ENCODE measurements at regions not wholly inside any gene's neighbourhood (a gene's known extent, or its start where the extent isn't known, plus 50 kb on each side); places are given as distances from the start of the nearest gene placed in this dataset.

DNA sequence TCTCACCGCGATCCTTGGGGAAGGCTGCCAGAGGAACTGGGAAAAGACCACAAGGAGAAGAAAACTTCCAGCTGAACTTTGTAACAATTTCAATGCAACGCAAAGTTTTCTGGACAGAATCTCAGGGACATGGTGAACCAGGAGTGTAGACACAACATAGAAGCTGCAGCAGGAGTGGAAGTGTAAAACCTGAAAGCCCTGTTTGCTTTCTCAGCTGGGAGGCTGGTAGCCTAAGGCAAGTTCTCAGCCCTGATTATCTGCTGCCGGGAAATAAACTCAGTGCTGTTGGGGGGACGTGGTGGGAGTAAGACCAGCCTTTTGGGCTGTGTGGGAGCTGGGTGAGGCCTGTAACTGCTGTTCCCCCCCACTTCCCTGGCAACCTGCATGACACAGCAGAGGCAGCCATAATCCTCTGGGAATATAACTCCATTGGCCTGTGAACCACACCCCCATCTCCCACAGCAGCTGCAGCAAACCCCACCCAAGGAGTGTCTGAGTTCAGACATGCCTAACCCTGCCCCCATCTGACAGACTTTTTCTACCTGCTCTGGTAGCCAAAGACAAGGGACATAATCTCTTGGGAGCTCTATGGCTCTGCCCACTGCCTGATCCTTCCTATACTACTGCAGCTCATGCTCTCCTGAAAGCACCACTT, 106.7 kb downstream of the ZNF621 start:
- DNase-seq (no peak), ATAC-seq (ENCODE audit: insufficient read depth, low FRiP score) (no peak)
- Histone ChIP-seq H3K4me3 (no peak overlapping the region), H3K9me3 (ENCODE audit: control insufficient read depth in 4 of 4, insufficient read depth in 3 of 4, low read length in 3 of 4) (peaks cover 0 to 10% (median 8%) of the 10 kb centered on the region in 4 donors), H3K9ac (ENCODE audit: insufficient read depth in 1 of 2, low read length in 2 of 2) (no peak overlapping the region), H3K27me3 (ENCODE audit: control insufficient read depth in 3 of 3, insufficient read depth in 3 of 3, low read length in 2 of 3) (no peaks in the 10 kb centered on the region), H3K4me1 (ENCODE audit: control insufficient read depth in 5 of 5, insufficient read depth in 5 of 5, low read length in 5 of 5) (no peaks in the 10 kb centered on the region), H3K36me3 (ENCODE audit: control insufficient read depth in 4 of 4, insufficient read depth in 4 of 4, low read length in 4 of 4) (no peaks in the 10 kb centered on the region), H3K27ac (ENCODE audit: low read depth in 1 of 2, low read length in 1 of 2) (no peak overlapping the region)
- TF ChIP-seq, protein P1, sequence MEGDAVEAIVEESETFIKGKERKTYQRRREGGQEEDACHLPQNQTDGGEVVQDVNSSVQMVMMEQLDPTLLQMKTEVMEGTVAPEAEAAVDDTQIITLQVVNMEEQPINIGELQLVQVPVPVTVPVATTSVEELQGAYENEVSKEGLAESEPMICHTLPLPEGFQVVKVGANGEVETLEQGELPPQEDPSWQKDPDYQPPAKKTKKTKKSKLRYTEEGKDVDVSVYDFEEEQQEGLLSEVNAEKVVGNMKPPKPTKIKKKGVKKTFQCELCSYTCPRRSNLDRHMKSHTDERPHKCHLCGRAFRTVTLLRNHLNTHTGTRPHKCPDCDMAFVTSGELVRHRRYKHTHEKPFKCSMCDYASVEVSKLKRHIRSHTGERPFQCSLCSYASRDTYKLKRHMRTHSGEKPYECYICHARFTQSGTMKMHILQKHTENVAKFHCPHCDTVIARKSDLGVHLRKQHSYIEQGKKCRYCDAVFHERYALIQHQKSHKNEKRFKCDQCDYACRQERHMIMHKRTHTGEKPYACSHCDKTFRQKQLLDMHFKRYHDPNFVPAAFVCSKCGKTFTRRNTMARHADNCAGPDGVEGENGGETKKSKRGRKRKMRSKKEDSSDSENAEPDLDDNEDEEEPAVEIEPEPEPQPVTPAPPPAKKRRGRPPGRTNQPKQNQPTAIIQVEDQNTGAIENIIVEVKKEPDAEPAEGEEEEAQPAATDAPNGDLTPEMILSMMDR (IDR thresholded peaks at IDR 0.05; ENCODE audit: control extremely low read depth, extremely low read depth) = no peak
- WGBS, 2 donors = 87 to 93% methylated on average over 5 of the region's 5 CpGs

DNA sequence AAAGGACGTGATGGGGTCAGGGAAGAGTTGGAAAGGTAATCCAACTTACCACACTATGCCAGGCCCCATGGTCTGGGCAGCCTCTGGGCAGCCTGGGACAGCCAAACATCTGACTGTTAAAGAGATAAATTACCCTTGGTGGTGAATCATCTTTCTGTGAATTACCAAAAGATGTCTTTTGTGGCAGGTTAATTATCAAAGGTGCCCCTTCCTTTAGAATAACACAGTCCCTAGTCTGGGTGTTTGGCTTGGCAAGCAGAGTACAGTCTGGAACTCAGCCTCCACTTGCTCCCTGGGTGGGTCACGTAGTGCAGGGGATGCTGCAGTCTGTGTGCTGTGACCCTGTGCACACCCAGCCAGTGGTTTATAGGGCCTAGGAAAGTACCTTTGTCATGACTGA, 113.1 kb downstream of the ZNF621 start:
- no peaks in the 10 kb centered on the region for H3K4me1 ChIP-seq (ENCODE audit: control insufficient read depth in 5 of 5, insufficient read depth in 5 of 5, low read length in 5 of 5)
- H3K4me3 ChIP-seq = no peak overlapping the region
- no peak for ATAC-seq (ENCODE audit: insufficient read depth, low FRiP score)
- H3K27ac ChIP-seq (ENCODE audit: low read depth in 1 of 2, low read length in 1 of 2) = no peak overlapping the region
- WGBS, 2 donors = 88 to 98% methylated on average over 2 of the region's 2 CpGs
- H3K36me3 ChIP-seq (ENCODE audit: control insufficient read depth in 4 of 4, insufficient read depth in 4 of 4, low read length in 4 of 4) = no peaks in the 10 kb centered on the region
- TF ChIP-seq, protein P1 (IDR thresholded peaks at IDR 0.05; ENCODE audit: control extremely low read depth, extremely low read depth) = no peak
- H3K27me3 ChIP-seq (ENCODE audit: control insufficient read depth in 3 of 3, insufficient read depth in 3 of 3, low read length in 2 of 3) = no peaks in the 10 kb centered on the region
- no peak for DNase-seq
- no peak overlapping the region for H3K9ac ChIP-seq (ENCODE audit: insufficient read depth in 1 of 2, low read length in 2 of 2)
- peaks cover 0 to 5% (median 1%) of the 10 kb centered on the region in 4 donors for H3K9me3 ChIP-seq (ENCODE audit: control insufficient read depth in 4 of 4, insufficient read depth in 3 of 4, low read length in 3 of 4)

GRCh38 chr3:40639006-40639405, 114.2 kb downstream of the ZNF621 start:
- Histone ChIP-seq H3K9me3 (ENCODE audit: control insufficient read depth in 4 of 4, insufficient read depth in 3 of 4, low read length in 3 of 4) (peaks cover 0 to 5% (median 1%) of the 10 kb centered on the region in 4 donors), H3K27me3 (ENCODE audit: control insufficient read depth in 3 of 3, insufficient read depth in 3 of 3, low read length in 2 of 3) (no peaks in the 10 kb centered on the region), H3K4me3 (no peak overlapping the region), H3K4me1 (ENCODE audit: control insufficient read depth in 5 of 5, insufficient read depth in 5 of 5, low read length in 5 of 5) (no peaks in the 10 kb centered on the region), H3K9ac (ENCODE audit: insufficient read depth in 1 of 2, low read length in 2 of 2) (no peak overlapping the region), H3K27ac (ENCODE audit: low read depth in 1 of 2, low read length in 1 of 2) (no peak overlapping the region), H3K36me3 (ENCODE audit: control insufficient read depth in 4 of 4, insufficient read depth in 4 of 4, low read length in 4 of 4) (no peaks in the 10 kb centered on the region)
- DNase-seq = no peak
- 98 to 100% methylated on average over 1 of the region's 1 CpG for WGBS, 2 donors
- TF ChIP-seq, protein P1 (IDR thresholded peaks at IDR 0.05; ENCODE audit: control extremely low read depth, extremely low read depth) = no peak
- no peak for ATAC-seq (ENCODE audit: insufficient read depth, low FRiP score)

DNA sequence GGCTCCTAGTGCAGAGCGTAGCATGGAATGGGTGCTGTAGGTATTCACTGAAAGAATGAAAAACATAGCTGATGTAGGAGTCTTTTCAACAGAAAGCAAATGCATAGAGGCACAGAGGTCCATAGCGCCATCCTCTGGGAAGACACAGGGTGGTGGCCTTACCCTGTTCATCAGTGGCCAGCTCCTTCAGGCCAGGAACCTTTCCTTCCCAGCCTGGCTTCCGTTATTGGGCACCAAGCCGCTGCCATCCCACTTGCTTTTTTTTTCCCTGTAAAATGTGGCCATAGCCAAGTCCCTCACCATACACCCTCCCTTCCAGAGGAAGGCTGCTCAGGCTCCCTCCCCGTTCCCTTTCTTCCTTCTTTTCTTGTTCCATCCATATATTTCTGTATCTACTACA, 118.1 kb downstream of the ZNF621 start:
- DNase-seq = no peak
- TF ChIP-seq, protein P1 (IDR thresholded peaks at IDR 0.05; ENCODE audit: control extremely low read depth, extremely low read depth) = no peak
- Histone ChIP-seq H3K27me3 (ENCODE audit: control insufficient read depth in 3 of 3, insufficient read depth in 3 of 3, low read length in 2 of 3) (no peaks in the 10 kb centered on the region), H3K4me1 (ENCODE audit: control insufficient read depth in 5 of 5, insufficient read depth in 5 of 5, low read length in 5 of 5) (no peaks in the 10 kb centered on the region), H3K4me3 (no peak overlapping the region), H3K9me3 (ENCODE audit: control insufficient read depth in 4 of 4, insufficient read depth in 3 of 4, low read length in 3 of 4) (peaks cover 0 to 3% (median 0%) of the 10 kb centered on the region in 4 donors), H3K27ac (ENCODE audit: low read depth in 1 of 2, low read length in 1 of 2) (no peak overlapping the region), H3K36me3 (ENCODE audit: control insufficient read depth in 4 of 4, insufficient read depth in 4 of 4, low read length in 4 of 4) (no peaks in the 10 kb centered on the region), H3K9ac (ENCODE audit: insufficient read depth in 1 of 2, low read length in 2 of 2) (no peak overlapping the region)
- WGBS, 2 donors = 88 to 90% methylated on average over 5 of the region's 5 CpGs
- ATAC-seq (ENCODE audit: insufficient read depth, low FRiP score) = no peak

Measured in lung (tissue), 11 donors.